ENCODE measurements at regions not wholly inside any gene's neighbourhood (a gene's known extent, or its start where the extent isn't known, plus 50 kb on each side); places are given as distances from the start of the nearest gene placed in this dataset.

GRCh38 chr13:71056581-71056980 lies 810.4 kb downstream of the DACH1 start:
- H3K27ac ChIP-seq, result no peak overlapping the region
- H3K36me3 ChIP-seq, result no peaks in the 10 kb centered on the region
- H3K27me3 ChIP-seq, result no peaks in the 10 kb centered on the region
- TF ChIP-seq CTCF (IDR thresholded peaks at IDR 0.05), result no peak
- H3K4me1 ChIP-seq (ENCODE audit: control insufficient read depth in 1 of 2, insufficient read depth in 1 of 2, low read depth in 1 of 2, low read length in 1 of 2), result no peaks in the 10 kb centered on the region
- H3K9me3 ChIP-seq, result no peaks in the 10 kb centered on the region
- H3K4me3 ChIP-seq (ENCODE audit: low read depth in 1 of 2, low read length in 1 of 2), result no peak overlapping the region

- Histone ChIP-seq H3K27me3 (no peaks in the 10 kb centered on the region), H3K9me3 (no peaks in the 10 kb centered on the region), H3K4me1 (ENCODE audit: control insufficient read depth in 1 of 2, insufficient read depth in 1 of 2, low read depth in 1 of 2, low read length in 1 of 2) (no peaks in the 10 kb centered on the region), H3K4me3 (ENCODE audit: low read depth in 1 of 2, low read length in 1 of 2) (no peak overlapping the region), H3K27ac (no peak overlapping the region), H3K36me3 (no peaks in the 10 kb centered on the region)
- TF ChIP-seq CTCF (IDR thresholded peaks at IDR 0.05), result no peak
Observed at GRCh38 chr13:71055644-71056043, 811.4 kb downstream of the DACH1 start.

GRCh38 chr13:71055047-71055446 lies 812.0 kb downstream of the DACH1 start:
- Histone ChIP-seq H3K27ac (no peak overlapping the region), H3K36me3 (no peaks in the 10 kb centered on the region)
- TF ChIP-seq CTCF (IDR thresholded peaks at IDR 0.05), result no peak

GRCh38 chr13:71054358-71054757 lies 812.6 kb downstream of the DACH1 start:
- Histone ChIP-seq H3K36me3 (no peaks in the 10 kb centered on the region), H3K4me3 (ENCODE audit: low read depth in 1 of 2, low read length in 1 of 2) (no peak overlapping the region), H3K9me3 (no peaks in the 10 kb centered on the region), H3K4me1 (ENCODE audit: control insufficient read depth in 1 of 2, insufficient read depth in 1 of 2, low read depth in 1 of 2, low read length in 1 of 2) (no peaks in the 10 kb centered on the region), H3K27me3 (no peaks in the 10 kb centered on the region), H3K27ac (no peak overlapping the region)
- no peak for TF ChIP-seq CTCF (IDR thresholded peaks at IDR 0.05)

More at GRCh38 chr13:71055047-71055446, 812.0 kb downstream of the DACH1 start:
- H3K27me3 ChIP-seq, result no peaks in the 10 kb centered on the region
- no peaks in the 10 kb centered on the region for H3K4me1 ChIP-seq (ENCODE audit: control insufficient read depth in 1 of 2, insufficient read depth in 1 of 2, low read depth in 1 of 2, low read length in 1 of 2)
- H3K4me3 ChIP-seq (ENCODE audit: low read depth in 1 of 2, low read length in 1 of 2), result no peak overlapping the region
- no peaks in the 10 kb centered on the region for H3K9me3 ChIP-seq

GRCh38 chr13:71051573-71051972 lies 815.4 kb downstream of the DACH1 start:
- H3K27me3 ChIP-seq, result no peaks in the 10 kb centered on the region
- no peak overlapping the region for H3K4me3 ChIP-seq (ENCODE audit: low read depth in 1 of 2, low read length in 1 of 2)
- no peaks in the 10 kb centered on the region for H3K4me1 ChIP-seq (ENCODE audit: control insufficient read depth in 1 of 2, insufficient read depth in 1 of 2, low read depth in 1 of 2, low read length in 1 of 2)
- no peaks in the 10 kb centered on the region for H3K9me3 ChIP-seq
- no peaks in the 10 kb centered on the region for H3K36me3 ChIP-seq
- TF ChIP-seq CTCF (IDR thresholded peaks at IDR 0.05), result no peak
- H3K27ac ChIP-seq, result no peak overlapping the region
